GM12891 (cell line): ENCODE measurements at regions not wholly inside any gene's neighbourhood (a gene's known extent, or its start where the extent isn't known, plus 50 kb on each side); places are given as distances from the start of the nearest gene placed in this dataset.

Experiments
- POLR2A ChIP-seq: IDR thresholded peaks from 2 replicates; pipeline ENCODE4 v1.6.1; 2011; ENCODE audit warnings: low read depth, low read length, control low read depth
- POLR2AphosphoS5 ChIP-seq: IDR thresholded peaks from 2 replicates; pipeline ENCODE4 v1.6.1; 2011; ENCODE audit warnings: low read depth, low read length, control low read depth
- POU2F2 ChIP-seq: IDR thresholded peaks from 2 replicates; pipeline ENCODE4 v1.6.1; 2011; ENCODE audit warnings: low read depth, mild to moderate bottlenecking, control low read depth, low read length, moderate library complexity

GRCh38 chr11:22479208-22479607, 141.0 kb downstream of the SLC17A6 start:
- no peak for TF ChIP-seq POLR2AphosphoS5
- TF ChIP-seq POU2F2: no peak
- no peak for TF ChIP-seq POLR2A
